ENCODE measurements at regions not wholly inside any gene's neighbourhood (a gene's known extent, or its start where the extent isn't known, plus 50 kb on each side); places are given as distances from the start of the nearest gene placed in this dataset.

- TF ChIP-seq CTCF (IDR thresholded peaks at IDR 0.05) (no peak), POLR2A (IDR thresholded peaks at IDR 0.05) (no peak)
These were observed 91.4 kb downstream of the IRS2 start for GRCh38 chr13:109694972-109695371.
